ENCODE measurements at regions not wholly inside any gene's neighbourhood (a gene's known extent, or its start where the extent isn't known, plus 50 kb on each side); places are given as distances from the start of the nearest gene placed in this dataset.

DNA sequence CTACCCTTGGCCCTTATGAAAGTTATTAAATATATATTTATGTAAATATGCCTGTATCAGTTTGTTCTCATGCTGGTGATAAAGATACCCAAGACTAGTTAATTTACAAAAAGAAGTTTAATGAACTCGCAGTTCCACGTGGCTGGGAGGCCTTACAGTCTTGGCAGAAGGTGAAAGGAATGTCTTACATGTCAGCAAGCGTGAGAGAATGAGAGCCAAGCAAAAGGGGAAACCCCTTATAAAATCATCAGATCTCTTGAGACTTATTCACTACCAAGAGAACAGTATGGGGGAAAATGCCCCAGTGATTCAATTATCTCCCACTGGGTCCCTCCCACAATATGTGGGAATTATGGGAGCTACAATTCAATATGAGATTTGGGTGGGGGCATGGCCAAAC lies 506.0 kb upstream of the ATXN8OS start:
- H3K27ac ChIP-seq, result no peak overlapping the region
- H3K36me3 ChIP-seq, result no peaks in the 10 kb centered on the region
- no peaks in the 10 kb centered on the region for H3K27me3 ChIP-seq (replicated peaks)

DNA sequence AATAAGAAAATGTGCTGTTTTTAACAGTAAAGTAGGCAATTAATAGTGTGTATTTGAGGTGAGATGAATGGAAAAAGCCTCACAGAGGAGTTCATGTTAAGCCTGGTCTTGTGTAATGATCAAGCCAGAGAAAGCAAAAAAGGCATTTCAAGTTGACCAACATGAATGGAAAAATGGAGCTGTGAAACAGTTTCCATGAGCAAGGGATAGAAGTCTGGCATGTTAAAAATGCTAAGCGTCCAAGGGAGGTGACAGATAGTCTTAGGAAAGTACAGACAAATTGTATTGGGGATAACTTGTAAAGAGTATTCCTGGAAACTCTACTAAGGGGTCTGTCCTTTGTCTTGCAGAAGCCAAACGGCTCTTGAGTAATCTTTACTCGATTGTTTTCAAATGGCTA lies 506.8 kb upstream of the ATXN8OS start:
- H3K36me3 ChIP-seq, result no peaks in the 10 kb centered on the region
- no peak overlapping the region for H3K27ac ChIP-seq
- H3K27me3 ChIP-seq (replicated peaks), result no peaks in the 10 kb centered on the region
- H3K4me1 ChIP-seq (replicated peaks), result no peaks in the 10 kb centered on the region
- no peak overlapping the region for H3K4me3 ChIP-seq
- no peak for DNase-seq (ENCODE audit: low read depth in 1 of 2, low spot score in 2 of 2)
- 0 out of 2 replicates have a peak, but pooled peaks cover 2% of the 10 kb centered on the region for H3K9me3 ChIP-seq (replicated peaks)

More for the DNA sequence above, 506.0 kb upstream of the ATXN8OS start:
- H3K4me1 ChIP-seq (replicated peaks), result no peaks in the 10 kb centered on the region
- H3K4me3 ChIP-seq, result no peak overlapping the region
- no peak for DNase-seq (ENCODE audit: low read depth in 1 of 2, low spot score in 2 of 2)
- H3K9me3 ChIP-seq (replicated peaks), result 0 out of 2 replicates have a peak, but pooled peaks cover 2% of the 10 kb centered on the region

DNA sequence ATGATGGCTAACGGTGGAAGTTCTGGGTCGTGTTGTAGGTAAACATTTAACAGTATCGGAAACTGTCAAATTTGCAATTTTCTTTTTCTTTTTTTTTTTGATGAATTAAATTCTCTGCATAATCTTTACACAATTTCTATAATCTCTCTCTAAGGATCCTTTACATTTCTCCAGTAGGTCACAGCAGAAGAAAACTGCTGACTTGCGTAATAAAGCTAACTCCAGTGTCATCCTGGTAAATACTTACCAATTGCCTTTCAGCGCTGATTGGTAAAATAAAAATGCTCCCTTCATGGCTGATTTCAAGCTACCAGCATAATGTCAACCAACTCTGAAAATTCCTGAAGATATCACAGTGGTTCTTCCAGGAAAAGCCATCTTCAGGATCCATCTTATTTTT lies 510.5 kb upstream of the ATXN8OS start:
- H3K4me3 ChIP-seq, result no peak overlapping the region
- no peaks in the 10 kb centered on the region for H3K36me3 ChIP-seq
- no peaks in the 10 kb centered on the region for H3K4me1 ChIP-seq (replicated peaks)
- H3K27ac ChIP-seq, result no peak overlapping the region
- peaks cover 2% of the 10 kb centered on the region; the same call in 1 of the 2 replicates for H3K9me3 ChIP-seq (replicated peaks)
- H3K27me3 ChIP-seq (replicated peaks), result no peaks in the 10 kb centered on the region
- no peak for DNase-seq (ENCODE audit: low read depth in 1 of 2, low spot score in 2 of 2)

DNA sequence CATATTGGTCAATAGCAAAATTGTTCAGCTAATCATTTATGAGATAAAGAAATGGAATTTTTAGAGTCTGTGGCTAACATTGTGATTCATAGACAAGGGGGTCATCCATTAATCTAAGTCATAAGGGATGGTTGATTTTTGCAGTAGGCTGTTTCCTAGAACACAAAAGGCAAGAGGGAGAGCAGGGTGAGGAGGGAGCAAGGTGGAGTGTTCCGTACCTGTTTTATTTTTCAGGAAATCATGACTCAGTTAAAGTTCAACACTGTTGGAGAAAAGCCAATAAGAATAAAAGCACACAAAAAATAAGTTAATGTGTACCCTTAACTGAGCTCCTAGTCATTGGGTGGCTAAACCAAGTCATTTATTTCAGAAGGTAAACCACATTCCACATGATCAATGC lies 512.4 kb upstream of the ATXN8OS start:
- Histone ChIP-seq H3K4me3 (no peak overlapping the region), H3K9me3 (replicated peaks) (peaks cover 2% of the 10 kb centered on the region; the same call in 1 of the 2 replicates), H3K4me1 (replicated peaks) (no peaks in the 10 kb centered on the region), H3K27ac (no peak overlapping the region), H3K36me3 (no peaks in the 10 kb centered on the region), H3K27me3 (replicated peaks) (no peaks in the 10 kb centered on the region)
- no peak for DNase-seq (ENCODE audit: low read depth in 1 of 2, low spot score in 2 of 2)

DNA sequence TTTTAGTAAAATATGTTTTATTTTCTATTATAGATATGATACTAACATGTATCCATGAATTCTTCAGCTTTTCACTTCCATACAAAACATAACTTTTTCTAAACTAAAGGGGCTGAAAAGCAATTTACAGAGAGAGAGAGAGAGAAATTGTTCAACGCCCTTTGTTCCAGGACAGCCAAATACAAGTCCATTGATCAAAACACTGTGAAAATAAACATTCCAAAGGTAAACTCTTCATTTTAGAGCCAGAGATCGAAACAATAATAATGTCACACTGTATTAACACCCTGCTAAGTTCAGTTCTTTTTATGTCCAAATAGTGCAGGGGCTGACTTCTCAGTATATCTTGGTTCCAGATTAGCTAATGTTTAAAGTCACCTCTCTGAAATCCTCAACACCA lies 516.2 kb upstream of the ATXN8OS start:
- no peak overlapping the region for H3K4me3 ChIP-seq
- no peak for DNase-seq (ENCODE audit: low read depth in 1 of 2, low spot score in 2 of 2)
- H3K36me3 ChIP-seq, result no peaks in the 10 kb centered on the region
- no peaks in the 10 kb centered on the region for H3K27me3 ChIP-seq (replicated peaks)
- no peaks in the 10 kb centered on the region for H3K4me1 ChIP-seq (replicated peaks)
- H3K9me3 ChIP-seq (replicated peaks), result no peaks in the 10 kb centered on the region; the same call in 1 of the 2 replicates
- no peak overlapping the region for H3K27ac ChIP-seq

DNA sequence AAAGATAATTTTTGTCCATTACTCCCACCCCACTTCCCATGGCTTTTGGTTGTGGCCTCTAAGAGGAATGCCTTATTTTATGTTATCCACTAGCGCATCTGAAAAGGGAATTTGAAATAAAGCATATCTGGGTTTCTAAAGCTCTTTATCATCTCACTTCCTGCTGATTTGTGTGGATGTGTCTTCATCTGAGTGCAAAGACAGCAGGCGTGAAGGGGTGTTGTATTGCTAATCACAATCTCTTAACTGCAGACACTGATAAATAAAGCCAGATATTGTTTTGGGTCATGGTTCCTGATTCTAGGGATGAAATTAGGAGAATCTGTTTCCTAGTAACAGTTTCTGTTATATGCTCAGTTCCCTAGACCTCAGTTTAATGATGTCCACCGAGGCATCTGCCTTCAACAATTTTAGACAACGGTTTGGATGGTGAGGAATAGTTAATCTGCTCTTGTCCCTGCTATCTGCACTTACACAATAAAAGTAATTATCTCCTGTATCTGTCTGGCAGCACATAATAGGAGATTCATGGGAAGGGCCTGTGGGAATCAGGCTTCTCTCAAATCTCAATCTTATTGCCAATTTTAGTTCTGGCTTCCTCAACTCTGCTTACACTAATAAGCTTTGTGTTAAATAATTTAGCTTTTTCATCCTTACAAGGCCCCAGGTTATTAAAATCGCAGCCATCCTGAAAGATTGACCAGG lies 517.9 kb upstream of the ATXN8OS start:
- no peaks in the 10 kb centered on the region for H3K27me3 ChIP-seq (replicated peaks)
- no peaks in the 10 kb centered on the region for H3K4me1 ChIP-seq (replicated peaks)
- no peaks in the 10 kb centered on the region for H3K36me3 ChIP-seq
- no peaks in the 10 kb centered on the region; the same call in 1 of the 2 replicates for H3K9me3 ChIP-seq (replicated peaks)
- H3K4me3 ChIP-seq, result no peak overlapping the region
- no peak for DNase-seq (ENCODE audit: low read depth in 1 of 2, low spot score in 2 of 2)
- no peak overlapping the region for H3K27ac ChIP-seq

DNA sequence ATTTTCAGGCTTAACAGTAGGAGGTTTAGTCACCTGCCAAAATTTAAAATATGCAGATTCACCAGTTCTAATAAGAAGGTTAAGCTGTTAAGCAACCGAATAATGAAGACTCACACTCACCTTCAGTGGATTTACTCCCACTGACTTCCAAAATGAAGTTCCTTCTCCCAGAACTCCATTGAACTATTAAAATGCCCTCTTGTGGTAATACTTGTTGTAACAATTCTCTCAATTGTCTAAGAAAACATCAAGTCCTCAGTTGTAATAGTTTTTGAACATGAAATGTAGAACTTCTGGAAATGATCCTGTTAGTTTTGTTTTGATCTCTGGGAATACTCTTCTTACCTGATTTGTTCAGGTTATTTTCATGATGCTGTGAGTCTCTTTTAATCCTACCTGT lies 522.0 kb upstream of the ATXN8OS start:
- no peaks in the 10 kb centered on the region for H3K36me3 ChIP-seq
- DNase-seq (ENCODE audit: low read depth in 1 of 2, low spot score in 2 of 2), result no peak
- H3K9me3 ChIP-seq (replicated peaks), result no peaks in the 10 kb centered on the region
- H3K4me1 ChIP-seq (replicated peaks), result no peaks in the 10 kb centered on the region
- no peaks in the 10 kb centered on the region for H3K27me3 ChIP-seq (replicated peaks)
- H3K4me3 ChIP-seq, result no peak overlapping the region
- no peak overlapping the region for H3K27ac ChIP-seq

DNA sequence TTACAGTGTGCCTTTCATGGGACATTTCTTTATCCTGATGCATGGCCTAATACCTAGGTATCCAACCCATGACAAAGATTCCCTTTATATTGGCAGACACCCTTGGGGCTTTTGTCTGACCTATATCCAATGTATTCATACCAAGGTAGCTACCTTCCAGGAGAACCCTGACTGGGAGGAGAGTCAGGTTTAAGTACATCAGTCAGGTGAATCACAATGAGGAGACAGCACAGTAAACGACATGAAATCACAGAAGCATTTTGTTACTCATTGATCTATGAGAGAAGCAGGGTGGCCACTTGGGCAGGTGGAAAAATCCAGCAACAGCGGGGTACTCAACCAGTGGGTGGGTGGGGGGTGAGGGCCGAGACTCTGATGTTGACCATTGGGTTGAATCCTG lies 527.4 kb upstream of the ATXN8OS start:
- Histone ChIP-seq H3K27me3 (replicated peaks) (no peaks in the 10 kb centered on the region), H3K27ac (no peak overlapping the region), H3K4me1 (replicated peaks) (no peaks in the 10 kb centered on the region), H3K4me3 (no peak overlapping the region), H3K36me3 (no peaks in the 10 kb centered on the region), H3K9me3 (replicated peaks) (no peaks in the 10 kb centered on the region)
- DNase-seq (ENCODE audit: low read depth in 1 of 2, low spot score in 2 of 2), result no peak

DNA sequence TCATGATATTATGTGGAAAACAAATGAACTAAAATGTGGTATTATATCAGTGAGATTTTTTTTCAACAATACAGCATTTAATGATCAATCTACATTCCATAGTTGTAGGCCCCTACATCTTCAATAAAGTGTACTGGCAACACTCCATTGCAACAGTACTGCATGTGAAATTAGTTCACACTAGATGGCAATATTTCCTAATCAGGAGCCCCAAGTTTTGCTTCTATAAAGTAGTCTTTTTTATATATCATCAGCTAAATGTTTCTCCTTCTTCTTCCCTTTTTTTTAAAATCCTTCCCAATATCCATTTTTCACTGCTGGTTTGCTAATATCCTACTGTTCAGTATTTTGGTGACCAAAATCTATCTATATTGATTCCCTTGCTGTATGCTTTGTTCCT lies 528.3 kb upstream of the ATXN8OS start:
- Histone ChIP-seq H3K27ac (no peak overlapping the region), H3K36me3 (no peaks in the 10 kb centered on the region), H3K4me3 (no peak overlapping the region), H3K9me3 (replicated peaks) (no peaks in the 10 kb centered on the region), H3K4me1 (replicated peaks) (no peaks in the 10 kb centered on the region), H3K27me3 (replicated peaks) (no peaks in the 10 kb centered on the region)
- DNase-seq (ENCODE audit: low read depth in 1 of 2, low spot score in 2 of 2), result no peak

DNA sequence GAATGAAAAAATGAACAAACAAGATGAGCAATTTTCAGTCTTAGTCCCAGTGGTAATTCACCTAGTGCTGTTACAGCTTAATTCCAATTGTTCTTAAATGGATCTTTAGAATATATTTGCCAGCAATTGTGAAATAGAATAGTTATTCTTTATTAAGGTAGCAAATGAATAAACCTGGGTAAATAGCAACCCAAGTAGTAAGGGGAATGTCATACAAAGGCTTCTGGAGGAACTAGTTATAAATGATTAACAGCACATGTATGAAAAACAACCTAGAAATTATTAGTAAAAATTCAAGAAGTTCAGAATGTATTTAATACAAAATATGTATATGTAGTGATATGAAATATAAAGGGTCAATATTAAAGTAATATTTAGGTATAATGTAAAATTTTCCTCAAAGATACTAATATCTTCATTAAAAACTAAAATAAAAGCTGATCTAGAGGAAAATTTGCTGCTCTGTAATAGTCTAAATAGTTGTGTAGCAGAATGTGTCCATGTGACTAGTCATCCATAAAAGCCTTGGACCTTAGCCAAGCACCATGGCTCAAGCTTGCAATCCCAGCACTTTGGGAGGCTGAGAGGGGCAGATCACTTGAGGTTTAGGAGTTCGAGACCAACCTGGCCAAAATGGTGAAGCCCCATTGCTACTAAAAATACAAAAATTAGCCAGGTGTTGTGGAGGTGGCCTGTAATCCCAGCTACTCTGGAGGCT lies 535.9 kb upstream of the ATXN8OS start:
- no peaks in the 10 kb centered on the region for H3K36me3 ChIP-seq
- no peak for DNase-seq (ENCODE audit: low read depth in 1 of 2, low spot score in 2 of 2)
- H3K27me3 ChIP-seq (replicated peaks), result no peaks in the 10 kb centered on the region
- no peaks in the 10 kb centered on the region for H3K4me1 ChIP-seq (replicated peaks)
- H3K27ac ChIP-seq, result no peak overlapping the region
- H3K9me3 ChIP-seq (replicated peaks), result no peaks in the 10 kb centered on the region
- H3K4me3 ChIP-seq, result no peak overlapping the region

DNA sequence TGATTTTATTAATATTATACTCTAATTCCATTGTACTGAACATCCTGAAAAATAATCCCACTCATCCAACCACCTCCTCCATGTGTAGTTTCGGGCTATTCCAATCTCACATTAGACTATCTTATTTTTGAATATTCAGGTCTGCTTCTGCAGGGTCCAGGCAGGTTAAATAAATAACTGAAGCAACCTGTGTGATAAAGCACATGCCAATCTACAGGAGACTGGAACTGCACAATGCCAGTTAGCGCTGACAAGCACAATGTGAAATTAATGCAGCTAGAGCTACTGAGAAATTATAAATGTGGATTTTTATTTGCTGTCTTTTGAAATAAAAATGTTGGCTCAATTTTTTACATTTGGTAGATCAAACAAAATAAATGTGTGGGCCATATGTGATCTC lies 540.1 kb upstream of the ATXN8OS start:
- Histone ChIP-seq H3K4me1 (replicated peaks) (no peaks in the 10 kb centered on the region), H3K27me3 (replicated peaks) (no peaks in the 10 kb centered on the region)

DNA sequence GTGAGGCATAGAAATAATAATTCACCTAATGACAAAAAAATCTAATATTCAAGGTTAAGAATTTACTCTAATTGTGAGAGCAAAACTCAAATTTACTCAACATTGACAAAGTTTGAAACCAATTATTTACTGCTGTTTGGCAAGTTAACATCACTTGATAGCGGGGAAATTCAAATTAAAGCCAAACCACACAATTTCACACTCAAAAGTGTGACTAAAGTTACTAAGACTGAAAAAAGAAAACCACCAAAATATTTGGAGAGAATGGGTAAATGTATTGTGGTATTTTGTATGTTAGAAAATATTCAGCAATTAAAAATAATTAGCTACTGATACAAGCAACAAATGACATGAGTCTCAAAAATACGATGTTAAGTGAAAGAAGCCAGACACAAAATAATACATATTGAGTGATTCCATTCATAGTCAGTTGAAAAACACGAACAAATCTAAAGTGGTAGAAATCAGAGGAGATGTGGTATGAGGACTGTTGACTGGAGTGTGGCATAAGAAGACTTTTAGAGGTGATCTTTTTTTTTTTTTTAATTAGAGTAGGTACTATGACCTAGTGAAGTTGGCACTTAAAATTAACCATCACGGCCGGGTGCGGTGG lies 541.4 kb upstream of the ATXN8OS start:
- Histone ChIP-seq H3K9me3 (replicated peaks) (no peaks in the 10 kb centered on the region), H3K36me3 (no peaks in the 10 kb centered on the region), H3K27me3 (replicated peaks) (no peaks in the 10 kb centered on the region), H3K4me1 (replicated peaks) (no peaks in the 10 kb centered on the region), H3K27ac (no peak overlapping the region), H3K4me3 (no peak overlapping the region)
- no peak for DNase-seq (ENCODE audit: low read depth in 1 of 2, low spot score in 2 of 2)

More for the DNA sequence above, 540.1 kb upstream of the ATXN8OS start:
- DNase-seq (ENCODE audit: low read depth in 1 of 2, low spot score in 2 of 2), result no peak
- Histone ChIP-seq H3K4me3 (no peak overlapping the region), H3K9me3 (replicated peaks) (no peaks in the 10 kb centered on the region), H3K36me3 (no peaks in the 10 kb centered on the region), H3K27ac (no peak overlapping the region)

DNA sequence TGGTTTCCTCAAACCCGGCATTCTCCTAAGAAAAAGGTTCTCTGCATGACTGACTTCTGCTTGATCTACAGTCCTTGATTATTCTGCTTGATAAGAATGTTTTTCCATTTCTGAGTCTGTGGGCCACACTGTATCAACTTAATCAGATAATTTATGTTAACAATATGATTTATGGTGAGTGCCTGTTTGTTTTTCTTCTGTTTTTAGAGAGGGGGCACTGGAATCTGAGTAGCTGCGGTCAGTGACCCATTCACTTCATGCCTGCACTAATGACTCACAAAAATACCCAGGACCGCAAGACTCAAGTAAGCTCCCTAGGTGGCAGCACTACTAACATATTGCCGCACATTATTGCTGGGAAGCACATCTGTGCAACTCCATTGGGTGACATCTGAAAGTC lies 542.3 kb upstream of the ATXN8OS start:
- H3K27ac ChIP-seq, result no peak overlapping the region
- no peaks in the 10 kb centered on the region for H3K4me1 ChIP-seq (replicated peaks)
- H3K27me3 ChIP-seq (replicated peaks), result no peaks in the 10 kb centered on the region
- DNase-seq (ENCODE audit: low read depth in 1 of 2, low spot score in 2 of 2), result no peak
- no peak overlapping the region for H3K4me3 ChIP-seq
- H3K9me3 ChIP-seq (replicated peaks), result no peaks in the 10 kb centered on the region
- no peaks in the 10 kb centered on the region for H3K36me3 ChIP-seq

DNA sequence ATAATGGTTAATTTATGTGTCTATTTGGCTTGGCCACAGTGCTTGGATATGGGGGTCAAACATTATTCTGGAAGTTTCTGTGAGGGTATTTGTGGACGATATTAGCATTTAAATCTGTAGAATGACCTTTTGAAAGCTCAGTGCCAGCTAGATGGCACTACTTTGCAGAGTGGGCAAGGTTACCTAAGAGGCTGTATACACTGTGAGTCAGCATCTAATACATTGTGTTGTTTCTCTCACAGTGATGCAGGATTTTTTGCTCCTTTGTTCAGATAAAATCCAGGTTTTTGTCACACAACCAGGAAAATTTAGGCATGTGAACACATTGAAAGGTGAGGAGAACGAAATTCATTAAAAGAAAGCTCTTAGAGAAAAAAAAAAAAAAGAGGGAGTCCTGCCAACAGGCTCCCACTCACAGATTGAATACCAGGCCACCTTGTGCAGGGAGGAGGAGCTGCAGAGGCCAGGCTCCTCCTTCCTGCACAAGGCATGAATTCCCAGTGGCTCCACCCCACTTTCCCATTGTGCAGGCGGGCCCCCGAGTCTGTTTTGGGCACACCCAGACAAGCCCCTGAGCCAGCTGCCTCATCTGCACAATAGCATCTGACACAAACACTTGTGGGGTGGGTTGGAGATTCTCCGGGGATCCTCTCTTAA lies 551.0 kb upstream of the ATXN8OS start:
- H3K9me3 ChIP-seq (replicated peaks), result no peaks in the 10 kb centered on the region
- no peaks in the 10 kb centered on the region for H3K4me1 ChIP-seq (replicated peaks)

More for the DNA sequence above, 551.0 kb upstream of the ATXN8OS start:
- Histone ChIP-seq H3K4me3 (no peak overlapping the region), H3K27ac (no peak overlapping the region), H3K27me3 (replicated peaks) (no peaks in the 10 kb centered on the region), H3K36me3 (no peaks in the 10 kb centered on the region)
- DNase-seq (ENCODE audit: low read depth in 1 of 2, low spot score in 2 of 2), result no peak
